Endodermal cell (in vitro differentiated cells): ENCODE measurements at regions not wholly inside any gene's neighbourhood (a gene's known extent, or its start where the extent isn't known, plus 50 kb on each side); places are given as distances from the start of the nearest gene placed in this dataset.

Experiments
- DNase-seq: peaks from one replicate; pipeline ENCODE4 v3.0.0-alpha.2; 2017
- H3K27ac ChIP-seq: 2 replicates; pipeline ENCODE4 v1.5.1; 2013; ENCODE audit warnings: mild to moderate bottlenecking, low read depth, low read length, moderate library complexity
- H3K27me3 ChIP-seq: 2 replicates; pipeline ENCODE4 v1.6.1; 2013; ENCODE audit warnings: mild to moderate bottlenecking, low read length, moderate library complexity; ENCODE audit not compliant: insufficient read depth, control insufficient read depth, poor library complexity, severe bottlenecking
- H3K36me3 ChIP-seq: 2 replicates; pipeline ENCODE4 v1.7.0; 2013; ENCODE audit warnings: mild to moderate bottlenecking, low read length, moderate library complexity; ENCODE audit not compliant: control insufficient read depth, insufficient read depth
- H3K4me1 ChIP-seq: one replicate; pipeline ENCODE4 v1.7.0; 2013; ENCODE audit warnings: low read length; ENCODE audit not compliant: control insufficient read depth, insufficient read depth
- H3K4me3 ChIP-seq: 2 replicates; pipeline ENCODE4 v1.5.1; 2013; ENCODE audit warnings: mild to moderate bottlenecking, low read length, moderate library complexity
- H3K9ac ChIP-seq: 2 replicates; pipeline ENCODE4 v1.6.1; 2013; ENCODE audit warnings: mild to moderate bottlenecking, low read length, moderate library complexity; ENCODE audit not compliant: poor library complexity, severe bottlenecking; ENCODE audit errors: extremely low read depth
- H3K9me3 ChIP-seq: 2 replicates; pipeline ENCODE4 v1.6.1; 2013; ENCODE audit warnings: mild to moderate bottlenecking, low read length, moderate library complexity; ENCODE audit not compliant: control insufficient read depth
- H3K27ac Mint-ChIP-seq: 2 replicates; pipeline ENCODE4 v1.8.0; 2020; ENCODE audit warnings: mixed read lengths
- H3K27me3 Mint-ChIP-seq: 2 replicates; pipeline ENCODE4 v1.8.0; 2021; ENCODE audit warnings: mild to moderate bottlenecking, mixed read lengths; ENCODE audit not compliant: insufficient read depth
- H3K36me3 Mint-ChIP-seq: 2 replicates; pipeline ENCODE4 v1.8.0; 2020; ENCODE audit warnings: low read depth, mixed read lengths
- H3K4me1 Mint-ChIP-seq: 2 replicates; pipeline ENCODE4 v1.8.0; 2020; ENCODE audit warnings: mixed read lengths
- H3K4me3 Mint-ChIP-seq: 2 replicates; pipeline ENCODE4 v1.8.0; 2020; ENCODE audit warnings: mild to moderate bottlenecking, moderate library complexity, mixed read lengths
- H3K9me3 Mint-ChIP-seq: 2 replicates; pipeline ENCODE4 v1.8.0; 2020; ENCODE audit warnings: mild to moderate bottlenecking, mixed read lengths
- WGBS, 2 experiments: methylation state at CpG; one replicate each; pipeline versions ENCODE4 v1.1.5 to v1.1.7; 2013; ENCODE audit warnings: missing lambda C conversion rate in 2 of 2, mixed read lengths in 1 of 2; ENCODE audit not compliant: insufficient coverage in 1 of 2, insufficient read length in 1 of 2; 5-methylcytosine and 5-hydroxymethylcytosine counted together
- TF ChIP-seq, protein P1 (sequence below): fragments of 200-600 bp; sonication (generic); conservative IDR thresholded peaks from 2 replicates; pipeline ENCODE4 v1.5.0; 2021; ENCODE audit warnings: antibody characterized with exemption, mild to moderate bottlenecking

DNA sequence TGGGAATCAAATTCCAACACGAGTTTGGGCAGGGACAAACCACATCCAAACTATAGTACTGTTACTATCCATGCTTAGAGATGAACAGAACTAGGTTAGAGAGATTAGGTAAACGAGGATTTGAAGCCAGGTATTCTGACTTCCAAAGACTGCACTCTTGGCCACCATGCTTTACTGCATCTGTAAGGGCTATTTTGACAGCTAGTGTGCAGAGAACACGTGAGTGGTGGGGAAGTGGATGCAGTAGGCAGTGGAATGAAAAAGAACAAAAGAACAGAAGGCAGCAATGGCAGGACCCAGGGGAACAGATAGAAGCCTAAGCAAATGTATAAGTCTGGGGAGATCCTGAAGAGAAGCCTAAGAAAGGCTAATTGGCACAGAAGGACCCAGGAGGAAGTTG lies 59.1 kb upstream of the GJA8 start:
- peaks cover 23% of the 10 kb centered on the region for H3K4me1 Mint-ChIP-seq

DNA sequence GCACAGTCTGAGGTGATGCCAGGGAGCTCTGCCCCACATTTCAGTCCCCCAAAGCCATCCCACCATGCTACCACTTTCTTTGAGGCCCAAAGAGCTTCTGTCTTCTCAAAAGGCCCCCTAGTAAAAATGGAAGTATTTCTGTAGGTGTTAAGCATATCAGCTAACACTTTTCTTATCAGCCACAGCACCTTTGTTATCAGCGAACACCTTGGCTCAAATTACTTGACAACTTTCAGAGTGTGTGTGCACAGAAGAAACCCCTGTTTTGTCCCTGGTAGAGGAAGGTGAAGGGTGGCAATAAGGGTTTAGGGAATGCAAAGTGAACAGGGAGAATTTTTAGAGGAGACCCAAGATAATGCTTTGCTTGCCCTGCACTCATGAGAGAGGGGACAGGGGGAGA lies 54.8 kb upstream of the GJA8 start:
- no peaks in the 10 kb centered on the region for H3K9me3 Mint-ChIP-seq
- no peak overlapping the region for H3K9ac ChIP-seq
- H3K36me3 Mint-ChIP-seq, result no peaks in the 10 kb centered on the region
- no peaks in the 10 kb centered on the region for H3K9me3 ChIP-seq
- H3K4me1 Mint-ChIP-seq, result peaks cover 26% of the 10 kb centered on the region
- H3K27me3 ChIP-seq, result peaks cover 62% of the 10 kb centered on the region
- peaks cover 74% of the 10 kb centered on the region for H3K27me3 Mint-ChIP-seq
- H3K4me1 ChIP-seq, result peaks cover 6% of the 10 kb centered on the region
- TF ChIP-seq, protein P1, sequence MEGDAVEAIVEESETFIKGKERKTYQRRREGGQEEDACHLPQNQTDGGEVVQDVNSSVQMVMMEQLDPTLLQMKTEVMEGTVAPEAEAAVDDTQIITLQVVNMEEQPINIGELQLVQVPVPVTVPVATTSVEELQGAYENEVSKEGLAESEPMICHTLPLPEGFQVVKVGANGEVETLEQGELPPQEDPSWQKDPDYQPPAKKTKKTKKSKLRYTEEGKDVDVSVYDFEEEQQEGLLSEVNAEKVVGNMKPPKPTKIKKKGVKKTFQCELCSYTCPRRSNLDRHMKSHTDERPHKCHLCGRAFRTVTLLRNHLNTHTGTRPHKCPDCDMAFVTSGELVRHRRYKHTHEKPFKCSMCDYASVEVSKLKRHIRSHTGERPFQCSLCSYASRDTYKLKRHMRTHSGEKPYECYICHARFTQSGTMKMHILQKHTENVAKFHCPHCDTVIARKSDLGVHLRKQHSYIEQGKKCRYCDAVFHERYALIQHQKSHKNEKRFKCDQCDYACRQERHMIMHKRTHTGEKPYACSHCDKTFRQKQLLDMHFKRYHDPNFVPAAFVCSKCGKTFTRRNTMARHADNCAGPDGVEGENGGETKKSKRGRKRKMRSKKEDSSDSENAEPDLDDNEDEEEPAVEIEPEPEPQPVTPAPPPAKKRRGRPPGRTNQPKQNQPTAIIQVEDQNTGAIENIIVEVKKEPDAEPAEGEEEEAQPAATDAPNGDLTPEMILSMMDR, result no peak
- peak overlapping the region; percentile 44 for H3K4me3 ChIP-seq
- H3K4me3 Mint-ChIP-seq, result no peak overlapping the region
- 50 to 83% methylated on average over 1 of the region's 1 CpG for WGBS, 2 experiments
- H3K27ac ChIP-seq, result no peak overlapping the region
- DNase-seq, result no peak
- H3K27ac Mint-ChIP-seq, result no peak overlapping the region
- H3K36me3 ChIP-seq, result no peaks in the 10 kb centered on the region

More for the DNA sequence above, 59.1 kb upstream of the GJA8 start:
- no peaks in the 10 kb centered on the region for H3K36me3 ChIP-seq
- Mint-ChIP-seq H3K4me3 (no peak overlapping the region), H3K27ac (no peak overlapping the region), H3K9me3 (no peaks in the 10 kb centered on the region), H3K36me3 (no peaks in the 10 kb centered on the region), H3K27me3 (peaks cover 71% of the 10 kb centered on the region)
- no peak for DNase-seq
- no peak overlapping the region for H3K4me3 ChIP-seq
- H3K27me3 ChIP-seq, result peaks cover 42% of the 10 kb centered on the region
- TF ChIP-seq, protein P1, result no peak
- peaks cover 6% of the 10 kb centered on the region for H3K4me1 ChIP-seq
- no peaks in the 10 kb centered on the region for H3K9me3 ChIP-seq
- no peak overlapping the region for H3K9ac ChIP-seq
- no peak overlapping the region for H3K27ac ChIP-seq
- 76 to 90% methylated on average over 2 to 3 of the region's 3 CpGs for WGBS, 2 experiments

DNA sequence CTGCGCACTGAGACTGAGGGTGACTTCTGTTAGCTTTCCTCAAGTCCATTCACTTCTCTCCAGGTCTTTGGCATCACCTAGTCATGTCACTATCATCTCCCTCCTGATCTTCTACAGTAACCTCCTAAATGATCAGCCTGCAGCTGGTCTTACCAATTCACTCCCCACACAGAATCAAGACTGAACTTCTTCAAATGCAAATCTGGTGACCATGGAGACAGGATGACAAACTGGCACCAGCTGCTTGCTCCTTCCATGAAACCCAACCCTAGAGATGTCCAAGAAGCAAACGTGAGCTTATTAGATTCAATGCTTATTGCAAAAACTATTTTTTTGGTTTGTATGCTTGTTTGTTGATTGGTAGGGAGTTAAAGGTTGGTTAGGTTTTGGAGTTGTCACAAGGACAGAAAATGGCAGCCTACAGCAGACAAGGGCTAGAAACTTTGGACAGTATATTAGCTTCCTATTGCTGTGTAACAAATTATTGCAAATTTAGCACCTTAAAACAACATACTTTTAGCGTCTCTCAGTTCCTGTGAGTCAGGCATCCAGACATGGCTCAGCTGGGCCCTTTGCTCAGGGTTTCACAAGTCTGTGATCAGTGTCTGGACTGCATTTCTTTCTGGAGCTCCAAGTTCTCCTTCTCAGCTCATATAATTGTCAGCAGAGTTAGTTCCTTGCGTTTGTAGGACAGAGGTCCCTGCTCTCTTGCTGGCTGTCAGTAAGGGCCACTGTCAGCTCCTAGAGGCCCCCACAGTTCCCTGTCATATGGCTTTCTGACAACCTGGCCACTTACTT lies 53.3 kb upstream of the GJA8 start:
- H3K4me3 Mint-ChIP-seq, result no peak overlapping the region
- no peak overlapping the region for H3K27ac ChIP-seq
- no peak overlapping the region for H3K27ac Mint-ChIP-seq

More for the DNA sequence above, 53.3 kb upstream of the GJA8 start:
- 75 to 86% methylated on average over 4 of the region's 4 CpGs for WGBS, 2 experiments
- Histone ChIP-seq H3K9me3 (no peaks in the 10 kb centered on the region), H3K4me1 (peaks cover 6% of the 10 kb centered on the region), H3K4me3 (no peak overlapping the region), H3K27me3 (peaks cover 53% of the 10 kb centered on the region), H3K9ac (no peak overlapping the region), H3K36me3 (no peaks in the 10 kb centered on the region)
- H3K4me1 Mint-ChIP-seq, result peaks cover 30% of the 10 kb centered on the region
- no peaks in the 10 kb centered on the region for H3K36me3 Mint-ChIP-seq
- DNase-seq, result no peak
- TF ChIP-seq, protein P1, result no peak
- H3K27me3 Mint-ChIP-seq, result peaks cover 65% of the 10 kb centered on the region
- H3K9me3 Mint-ChIP-seq, result no peaks in the 10 kb centered on the region
